ENCODE measurements at regions not wholly inside any gene's neighbourhood (a gene's known extent, or its start where the extent isn't known, plus 50 kb on each side); places are given as distances from the start of the nearest gene placed in this dataset.

GRCh38 chr22:26779929-26780328, 122.5 kb downstream of the MIAT start:
- no peaks in the 10 kb centered on the region for H3K36me3 ChIP-seq (replicated peaks)
- DNase-seq (ENCODE audit: low spot score in 2 of 2) = no peak
- no peaks in the 10 kb centered on the region for H3K27me3 ChIP-seq (ENCODE audit: low read depth)
- no peaks in the 10 kb centered on the region for H3K9me3 ChIP-seq
- peaks cover 11% of the 10 kb centered on the region for H3K4me1 ChIP-seq
- in situ Hi-C loops (cut with MboI; ENCODE audit: low sequenced_read_pairs) = no loop called here
- no peak overlapping the region for H3K4me3 ChIP-seq

- Histone ChIP-seq H3K9me3 (no peaks in the 10 kb centered on the region), H3K36me3 (replicated peaks) (no peaks in the 10 kb centered on the region), H3K27me3 (ENCODE audit: low read depth) (no peaks in the 10 kb centered on the region), H3K4me1 (peaks cover 11% of the 10 kb centered on the region), H3K4me3 (no peak overlapping the region)
- in situ Hi-C loops (cut with MboI; ENCODE audit: low sequenced_read_pairs) = no loop called here
- no peak for DNase-seq (ENCODE audit: low spot score in 2 of 2)
Measured at GRCh38 chr22:26780521-26780920, 123.1 kb downstream of the MIAT start.

GRCh38 chr22:26781062-26781461, 123.7 kb downstream of the MIAT start:
- in situ Hi-C loops (cut with MboI; ENCODE audit: low sequenced_read_pairs) = no loop called here
- no peak overlapping the region for H3K4me3 ChIP-seq
- no peak for DNase-seq (ENCODE audit: low spot score in 2 of 2)
- no peaks in the 10 kb centered on the region for H3K9me3 ChIP-seq
- H3K27me3 ChIP-seq (ENCODE audit: low read depth) = no peaks in the 10 kb centered on the region
- H3K36me3 ChIP-seq (replicated peaks) = no peaks in the 10 kb centered on the region
- H3K4me1 ChIP-seq = peaks cover 11% of the 10 kb centered on the region

- Histone ChIP-seq H3K36me3 (replicated peaks) (no peaks in the 10 kb centered on the region), H3K4me3 (no peak overlapping the region), H3K9me3 (no peaks in the 10 kb centered on the region), H3K27me3 (ENCODE audit: low read depth) (no peaks in the 10 kb centered on the region), H3K4me1 (peaks cover 11% of the 10 kb centered on the region)
- DNase-seq (ENCODE audit: low spot score in 2 of 2) = no peak
- in situ Hi-C loops (cut with MboI; ENCODE audit: low sequenced_read_pairs) = no loop called here
Measured at GRCh38 chr22:26781596-26781995, 124.2 kb downstream of the MIAT start.

- no peaks in the 10 kb centered on the region for H3K27me3 ChIP-seq (ENCODE audit: low read depth)
- DNase-seq (ENCODE audit: low spot score in 2 of 2) = no peak
- H3K4me3 ChIP-seq = no peak overlapping the region
- H3K36me3 ChIP-seq (replicated peaks) = no peaks in the 10 kb centered on the region
- in situ Hi-C loops (cut with MboI; ENCODE audit: low sequenced_read_pairs) = no loop called here
- H3K9me3 ChIP-seq = no peaks in the 10 kb centered on the region
- no peaks in the 10 kb centered on the region for H3K4me1 ChIP-seq
Measured at GRCh38 chr22:26783885-26784284, 126.5 kb downstream of the MIAT start.

- Histone ChIP-seq H3K9me3 (no peaks in the 10 kb centered on the region), H3K27me3 (ENCODE audit: low read depth) (no peaks in the 10 kb centered on the region), H3K36me3 (replicated peaks) (no peaks in the 10 kb centered on the region), H3K4me1 (no peaks in the 10 kb centered on the region), H3K4me3 (no peak overlapping the region)
- DNase-seq (ENCODE audit: low spot score in 2 of 2) = no peak
- in situ Hi-C loops (cut with MboI; ENCODE audit: low sequenced_read_pairs) = no loop called here
Measured at GRCh38 chr22:26784772-26785171, 127.4 kb downstream of the MIAT start.

GRCh38 chr22:26785932-26786331, 128.5 kb downstream of the MIAT start:
- in situ Hi-C loops (cut with MboI; ENCODE audit: low sequenced_read_pairs) = no loop called here
- no peak for DNase-seq (ENCODE audit: low spot score in 2 of 2)
- H3K4me1 ChIP-seq = no peaks in the 10 kb centered on the region
- no peak overlapping the region for H3K4me3 ChIP-seq
- no peaks in the 10 kb centered on the region for H3K36me3 ChIP-seq (replicated peaks)
- H3K27me3 ChIP-seq (ENCODE audit: low read depth) = no peaks in the 10 kb centered on the region
- H3K9me3 ChIP-seq = no peaks in the 10 kb centered on the region

GRCh38 chr22:26786398-26786797, 129.0 kb downstream of the MIAT start:
- Histone ChIP-seq H3K36me3 (replicated peaks) (no peaks in the 10 kb centered on the region), H3K9me3 (no peaks in the 10 kb centered on the region), H3K27me3 (ENCODE audit: low read depth) (no peaks in the 10 kb centered on the region), H3K4me3 (no peak overlapping the region), H3K4me1 (no peaks in the 10 kb centered on the region)
- in situ Hi-C loops (cut with MboI; ENCODE audit: low sequenced_read_pairs) = no loop called here
- DNase-seq (ENCODE audit: low spot score in 2 of 2) = no peak

- H3K9me3 ChIP-seq = no peaks in the 10 kb centered on the region
- in situ Hi-C loops (cut with MboI; ENCODE audit: low sequenced_read_pairs) = no loop called here
Measured at GRCh38 chr22:26789951-26790350, 132.6 kb downstream of the MIAT start.

GRCh38 chr22:26792522-26792921, 135.1 kb downstream of the MIAT start:
- H3K4me3 ChIP-seq = no peak overlapping the region
- no peaks in the 10 kb centered on the region for H3K9me3 ChIP-seq
- no peaks in the 10 kb centered on the region for H3K27me3 ChIP-seq (ENCODE audit: low read depth)
- in situ Hi-C loops (cut with MboI; ENCODE audit: low sequenced_read_pairs) = no loop called here
- H3K36me3 ChIP-seq (replicated peaks) = no peaks in the 10 kb centered on the region
- DNase-seq (ENCODE audit: low spot score in 2 of 2) = no peak
- no peaks in the 10 kb centered on the region for H3K4me1 ChIP-seq

More at GRCh38 chr22:26789951-26790350, 132.6 kb downstream of the MIAT start:
- no peaks in the 10 kb centered on the region for H3K27me3 ChIP-seq (ENCODE audit: low read depth)
- H3K4me1 ChIP-seq = no peaks in the 10 kb centered on the region
- no peak overlapping the region for H3K4me3 ChIP-seq
- DNase-seq (ENCODE audit: low spot score in 2 of 2) = no peak
- no peaks in the 10 kb centered on the region for H3K36me3 ChIP-seq (replicated peaks)

- Histone ChIP-seq H3K9me3 (no peaks in the 10 kb centered on the region), H3K27me3 (ENCODE audit: low read depth) (no peaks in the 10 kb centered on the region), H3K36me3 (replicated peaks) (no peaks in the 10 kb centered on the region), H3K4me3 (no peak overlapping the region), H3K4me1 (no peaks in the 10 kb centered on the region)
- in situ Hi-C loops (cut with MboI; ENCODE audit: low sequenced_read_pairs) = no loop called here
- DNase-seq (ENCODE audit: low spot score in 2 of 2) = no peak
Measured at GRCh38 chr22:26796785-26797184, 139.4 kb downstream of the MIAT start.

GRCh38 chr22:26797910-26798309, 140.5 kb downstream of the MIAT start:
- peak in 1 of 2 experiments; percentile 30 for DNase-seq (ENCODE audit: low spot score in 2 of 2)
- Histone ChIP-seq H3K4me1 (no peaks in the 10 kb centered on the region), H3K4me3 (no peak overlapping the region), H3K9me3 (no peaks in the 10 kb centered on the region), H3K36me3 (replicated peaks) (no peaks in the 10 kb centered on the region), H3K27me3 (ENCODE audit: low read depth) (no peaks in the 10 kb centered on the region; the same call in 1 of the 2 replicates)
- in situ Hi-C loops (cut with MboI; ENCODE audit: low sequenced_read_pairs) = no loop called here

- in situ Hi-C loops (cut with MboI; ENCODE audit: low sequenced_read_pairs) = no loop called here
- peaks cover 2% of the 10 kb centered on the region for H3K27me3 ChIP-seq (ENCODE audit: low read depth)
- DNase-seq (ENCODE audit: low spot score in 2 of 2) = no peak
- H3K4me1 ChIP-seq = no peaks in the 10 kb centered on the region
- H3K9me3 ChIP-seq = no peaks in the 10 kb centered on the region
- H3K36me3 ChIP-seq (replicated peaks) = no peaks in the 10 kb centered on the region
- H3K4me3 ChIP-seq = no peak overlapping the region
Measured at GRCh38 chr22:26798462-26799065, 141.2 kb downstream of the MIAT start.

- Histone ChIP-seq H3K9me3 (no peaks in the 10 kb centered on the region), H3K36me3 (replicated peaks) (no peaks in the 10 kb centered on the region), H3K27me3 (ENCODE audit: low read depth) (peaks cover 14% of the 10 kb centered on the region), H3K4me3 (no peak overlapping the region), H3K4me1 (no peaks in the 10 kb centered on the region)
- DNase-seq (ENCODE audit: low spot score in 2 of 2) = no peak
- in situ Hi-C loops (cut with MboI; ENCODE audit: low sequenced_read_pairs) = no loop called here
Measured at GRCh38 chr22:26800858-26801257, 143.5 kb downstream of the MIAT start.

- no peaks in the 10 kb centered on the region for H3K9me3 ChIP-seq
- DNase-seq (ENCODE audit: low spot score in 2 of 2) = no peak
- no peaks in the 10 kb centered on the region for H3K36me3 ChIP-seq (replicated peaks)
- in situ Hi-C loops (cut with MboI; ENCODE audit: low sequenced_read_pairs) = no loop called here
- H3K4me1 ChIP-seq = no peaks in the 10 kb centered on the region
- no peak overlapping the region for H3K4me3 ChIP-seq
- H3K27me3 ChIP-seq (ENCODE audit: low read depth) = peaks cover 15% of the 10 kb centered on the region
Measured at GRCh38 chr22:26801449-26801848, 144.1 kb downstream of the MIAT start.
